Esophagus squamous epithelium (tissue), 5 donors: ENCODE measurements at regions not wholly inside any gene's neighbourhood (a gene's known extent, or its start where the extent isn't known, plus 50 kb on each side); places are given as distances from the start of the nearest gene placed in this dataset.

Source experiments
- DNase-seq: peaks from one replicate; lab custom pipeline; 2025; lab: John Stamatoyannopoulos, UW
- H3K27ac ChIP-seq, 4 donors: fragments of 200-600 bp; sonication (generic); one replicate each; pipeline ENCODE4 v1.5.1; 2016 to 2019; ENCODE audit warnings: mild to moderate bottlenecking in 1 of 4
- H3K27me3 ChIP-seq, 4 donors: fragments of 200-600 bp; sonication (generic); 1 replicate in 3 of 4; 2 replicates in 1 of 4; pipeline versions ENCODE4 v1.5.1 to v1.6.0; 2017 to 2021; ENCODE audit warnings: antibody characterized with exemption in 1 of 4
- H3K36me3 ChIP-seq, 3 donors: fragments of 200-600 bp; sonication (generic); one replicate each; pipeline ENCODE4 v1.5.1; 2016 to 2019
- H3K4me1 ChIP-seq, 3 donors: fragments of 200-600 bp; sonication (generic); one replicate each; pipeline ENCODE4 v1.5.1; 2017 to 2019
- H3K4me3 ChIP-seq, 4 donors: fragments of 200-600 bp; sonication (generic); 1 replicate in 3 of 4; 2 replicates in 1 of 4; pipeline ENCODE4 v1.5.1; 2016 to 2019; ENCODE audit warnings: mild to moderate bottlenecking in 2 of 4, moderate library complexity in 1 of 4
- H3K9me3 ChIP-seq, 3 donors: fragments of 200-600 bp; sonication (generic); one replicate each; pipeline ENCODE4 v1.5.1; 2016 to 2019
- POLR2A ChIP-seq, 4 donors: fragments of 450-650 bp; IDR thresholded peaks; one replicate each; pipeline ENCODE4 v1.6.1; 2017; ENCODE audit warnings: antibody characterized with exemption in 4 of 4, mild to moderate bottlenecking in 4 of 4, moderate library complexity in 3 of 4
- WGBS, 2 donors: methylation state at CpG; one replicate each; pipeline ENCODE4 v1.1.5; 2018; 5-methylcytosine and 5-hydroxymethylcytosine counted together
- intact Hi-C: fragments of 100-400 bp; cut with DNase I; formaldehyde crosslinking; loops from one replicate; pipeline ENCODE4 v1.15.0; 2022
- TF ChIP-seq, protein P1 (sequence below), 6 experiments: fragments of 450-650 bp in 4 of 6; fragments of 200-600 bp in 2 of 6; sonication (generic) in 2 of 6; IDR thresholded peaks; one replicate each; pipeline ENCODE4 v1.5.1; 2016 to 2019; ENCODE audit warnings: antibody characterized with exemption in 6 of 6, mild to moderate bottlenecking in 4 of 6, moderate library complexity in 4 of 6
- donor health status: DM: yes; HTN: yes; CAD: no.

DNA sequence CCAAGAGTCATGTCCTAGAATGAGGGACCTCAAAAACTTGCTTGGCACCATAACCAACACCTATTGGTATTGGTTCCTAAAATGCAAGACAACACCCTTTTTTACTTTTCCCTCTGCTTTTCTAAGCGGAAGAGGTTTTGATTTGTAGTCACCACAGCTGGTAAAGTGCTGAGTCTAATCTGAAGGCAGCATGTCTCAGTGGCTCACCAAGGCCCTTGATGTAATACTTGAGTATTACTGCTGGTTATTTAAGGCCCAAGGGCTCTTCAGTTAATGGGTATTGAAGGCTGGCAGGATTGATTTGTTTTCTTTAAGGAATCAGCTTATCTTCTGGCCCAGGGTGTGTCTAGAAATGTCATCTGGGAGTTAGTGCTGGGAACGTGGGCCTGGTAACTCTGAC is 735.1 kb downstream of the GLUD2 start:
- H3K27ac ChIP-seq: no peak overlapping the region
- no peak for DNase-seq
- H3K9me3 ChIP-seq: no peaks in the 10 kb centered on the region
- no peaks in the 10 kb centered on the region for H3K36me3 ChIP-seq
- 64 to 71% methylated on average over 2 of the region's 2 CpGs for WGBS, 2 donors
- no peaks in the 10 kb centered on the region for H3K27me3 ChIP-seq
- no peak overlapping the region for H3K4me3 ChIP-seq
- TF ChIP-seq, protein P1, sequence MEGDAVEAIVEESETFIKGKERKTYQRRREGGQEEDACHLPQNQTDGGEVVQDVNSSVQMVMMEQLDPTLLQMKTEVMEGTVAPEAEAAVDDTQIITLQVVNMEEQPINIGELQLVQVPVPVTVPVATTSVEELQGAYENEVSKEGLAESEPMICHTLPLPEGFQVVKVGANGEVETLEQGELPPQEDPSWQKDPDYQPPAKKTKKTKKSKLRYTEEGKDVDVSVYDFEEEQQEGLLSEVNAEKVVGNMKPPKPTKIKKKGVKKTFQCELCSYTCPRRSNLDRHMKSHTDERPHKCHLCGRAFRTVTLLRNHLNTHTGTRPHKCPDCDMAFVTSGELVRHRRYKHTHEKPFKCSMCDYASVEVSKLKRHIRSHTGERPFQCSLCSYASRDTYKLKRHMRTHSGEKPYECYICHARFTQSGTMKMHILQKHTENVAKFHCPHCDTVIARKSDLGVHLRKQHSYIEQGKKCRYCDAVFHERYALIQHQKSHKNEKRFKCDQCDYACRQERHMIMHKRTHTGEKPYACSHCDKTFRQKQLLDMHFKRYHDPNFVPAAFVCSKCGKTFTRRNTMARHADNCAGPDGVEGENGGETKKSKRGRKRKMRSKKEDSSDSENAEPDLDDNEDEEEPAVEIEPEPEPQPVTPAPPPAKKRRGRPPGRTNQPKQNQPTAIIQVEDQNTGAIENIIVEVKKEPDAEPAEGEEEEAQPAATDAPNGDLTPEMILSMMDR (IDR thresholded peaks at IDR 0.05): no peak
- TF ChIP-seq POLR2A (IDR thresholded peaks at IDR 0.05): no peak
- no peaks in the 10 kb centered on the region for H3K4me1 ChIP-seq
- intact Hi-C loops: no loop called here

DNA sequence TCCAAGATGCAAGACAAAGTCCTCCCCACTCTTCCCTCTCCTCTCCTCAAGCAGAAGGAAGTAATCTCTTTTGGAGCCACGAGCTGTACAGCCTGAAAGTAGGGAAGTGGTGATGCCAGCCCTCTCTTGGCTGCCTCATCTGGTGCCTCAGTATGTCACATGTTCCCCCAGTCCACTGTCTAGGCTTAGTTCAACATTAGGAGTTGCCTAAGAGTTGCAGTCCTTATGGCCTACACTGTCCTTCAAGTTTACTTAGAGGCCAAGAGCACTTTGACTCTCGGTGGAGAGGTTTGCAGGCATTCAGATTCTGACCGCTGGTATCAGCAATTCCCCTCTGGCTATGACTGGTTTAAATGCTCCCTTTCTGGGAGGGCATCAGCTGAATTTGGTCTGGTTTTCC is 735.6 kb downstream of the GLUD2 start:
- no peak for DNase-seq
- H3K27ac ChIP-seq: no peak overlapping the region
- H3K4me3 ChIP-seq: no peak overlapping the region
- no peaks in the 10 kb centered on the region for H3K4me1 ChIP-seq
- H3K36me3 ChIP-seq: no peaks in the 10 kb centered on the region
- no peaks in the 10 kb centered on the region for H3K9me3 ChIP-seq
- no peaks in the 10 kb centered on the region for H3K27me3 ChIP-seq
- 69% methylated on average over 2 of the region's 3 CpGs; no CpG with 5 or more reads in 1 of the 2 donors for WGBS, 2 donors
- TF ChIP-seq, protein P1 (IDR thresholded peaks at IDR 0.05): no peak
- no peak for TF ChIP-seq POLR2A (IDR thresholded peaks at IDR 0.05)
- intact Hi-C loops: no loop called here

DNA sequence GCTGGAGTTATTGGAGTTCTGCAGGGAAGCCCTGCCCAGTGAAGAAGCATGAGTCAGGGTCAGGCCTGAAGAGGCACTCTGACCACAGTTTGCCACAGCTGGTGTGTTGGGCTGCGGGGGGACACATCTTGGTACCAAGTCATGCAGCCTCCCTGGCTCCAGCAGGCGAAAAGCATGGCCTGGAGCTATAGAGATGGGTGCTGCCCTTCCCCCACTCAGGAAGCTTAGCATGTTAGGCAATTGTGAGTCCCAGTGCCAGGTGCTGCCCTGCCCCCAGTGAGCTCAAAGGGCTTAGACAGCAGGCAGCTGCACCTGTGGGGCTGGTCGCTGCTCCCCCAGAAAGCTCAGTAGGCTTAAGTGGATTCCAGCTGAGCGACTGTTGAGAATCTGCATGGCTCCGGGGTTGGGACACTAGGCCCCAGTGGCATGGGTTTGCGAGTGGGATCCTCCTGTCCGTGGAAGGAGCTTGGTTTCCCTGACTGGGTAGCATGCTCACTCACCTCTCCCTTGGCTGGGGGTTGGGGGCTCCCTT is 755.5 kb downstream of the GLUD2 start:
- Histone ChIP-seq H3K4me3 (no peak overlapping the region), H3K27me3 (no peaks in the 10 kb centered on the region), H3K27ac (no peak overlapping the region), H3K36me3 (no peaks in the 10 kb centered on the region), H3K9me3 (no peaks in the 10 kb centered on the region), H3K4me1 (no peaks in the 10 kb centered on the region)
- WGBS, 2 donors: 57% methylated on average over 6 of the region's 7 CpGs; no CpG with 5 or more reads in 1 of the 2 donors
- no peak for DNase-seq
- TF ChIP-seq POLR2A (IDR thresholded peaks at IDR 0.05): no peak
- TF ChIP-seq, protein P1 (IDR thresholded peaks at IDR 0.05): no peak
- intact Hi-C loops: no loop called here

DNA sequence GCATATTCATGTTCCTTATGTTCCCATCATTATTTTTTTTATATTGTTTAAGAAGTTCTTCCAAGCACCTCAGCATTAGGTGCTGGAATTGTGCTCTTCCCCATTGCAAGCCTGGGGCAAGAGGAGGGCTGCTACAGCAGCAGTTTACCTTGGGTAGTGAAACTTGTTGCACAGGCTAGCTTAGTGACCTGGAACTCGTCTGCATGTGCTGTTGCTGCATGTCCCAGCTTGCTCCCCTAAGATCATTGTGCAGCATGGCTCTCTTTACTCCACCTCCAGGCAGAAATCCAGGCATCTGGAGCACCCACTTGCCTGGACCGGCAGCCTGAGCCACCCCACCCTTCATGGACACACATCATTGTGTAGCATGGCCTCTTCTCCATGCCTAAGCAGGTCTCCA is 776.0 kb downstream of the GLUD2 start:
- Histone ChIP-seq H3K4me3 (no peak overlapping the region), H3K9me3 (no peaks in the 10 kb centered on the region), H3K36me3 (no peaks in the 10 kb centered on the region), H3K4me1 (peaks cover 0 to 12% (median 0%) of the 10 kb centered on the region in 3 donors), H3K27ac (no peak overlapping the region), H3K27me3 (no peaks in the 10 kb centered on the region)
- TF ChIP-seq, protein P1 (IDR thresholded peaks at IDR 0.05): no peak
- no peak for TF ChIP-seq POLR2A (IDR thresholded peaks at IDR 0.05)
- intact Hi-C loops: no loop called here
- WGBS, 2 donors: 39% methylated on average over 2 of the region's 2 CpGs; no CpG with 5 or more reads in 1 of the 2 donors
- no peak for DNase-seq

DNA sequence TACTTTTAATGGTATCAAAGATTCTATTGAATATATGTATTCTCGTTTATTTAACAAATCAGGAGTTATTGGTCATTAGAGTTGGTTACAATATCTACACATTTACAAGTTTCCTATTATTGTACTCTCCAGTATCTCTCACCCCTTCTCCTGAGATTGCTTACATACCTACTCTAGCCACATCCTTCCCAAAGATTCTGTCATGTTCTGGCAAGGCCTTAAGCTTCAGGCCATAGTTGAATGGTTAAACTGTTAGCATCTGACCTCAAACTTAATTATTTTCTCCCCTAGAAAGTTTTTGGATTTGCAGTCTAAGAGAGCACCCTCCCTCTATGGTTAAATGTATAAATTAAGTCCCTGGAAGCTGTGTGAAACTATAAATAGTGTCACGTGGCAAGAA is 784.2 kb downstream of the GLUD2 start:
- TF ChIP-seq, protein P1 (IDR thresholded peaks at IDR 0.05): no peak
- TF ChIP-seq POLR2A (IDR thresholded peaks at IDR 0.05): no peak
- DNase-seq: no peak
- 31 to 53% methylated on average over 2 of the region's 2 CpGs for WGBS, 2 donors
- intact Hi-C loops: no loop called here
- no peaks in the 10 kb centered on the region for H3K36me3 ChIP-seq
- no peak overlapping the region for H3K4me3 ChIP-seq
- H3K27ac ChIP-seq: no peak overlapping the region
- H3K9me3 ChIP-seq: no peaks in the 10 kb centered on the region
- H3K4me1 ChIP-seq: no peaks in the 10 kb centered on the region
- no peaks in the 10 kb centered on the region for H3K27me3 ChIP-seq
